Islet of Langerhans (tissue), 1 donor: ENCODE measurements at regions not wholly inside any gene's neighbourhood (a gene's known extent, or its start where the extent isn't known, plus 50 kb on each side); places are given as distances from the start of the nearest gene placed in this dataset.

Source experiments
- FAIRE-seq: peaks from one replicate; lab custom pipeline; 2011; peaks lifted over from hg19 to GRCh38; lab: Jason Lieb, UNC

GRCh38 chr17:68812876-68813584 is 142.2 kb downstream of the ABCA8 start:
- no peak for FAIRE-seq

- FAIRE-seq: no peak
Observed at GRCh38 chr17:68809148-68809547, 146.0 kb downstream of the ABCA8 start.

- no peak for FAIRE-seq
Observed at GRCh38 chr17:68807998-68808772, 147.0 kb downstream of the ABCA8 start.

GRCh38 chr17:68805609-68806008 is 149.6 kb downstream of the ABCA8 start:
- FAIRE-seq: no peak

- no peak for FAIRE-seq
Observed at GRCh38 chr17:68804777-68805520, 150.2 kb downstream of the ABCA8 start.

- FAIRE-seq: no peak
Observed at GRCh38 chr17:68803164-68803929, 151.8 kb downstream of the ABCA8 start.

- no peak for FAIRE-seq
Observed at GRCh38 chr17:68801335-68802247, 153.6 kb downstream of the ABCA8 start.

GRCh38 chr17:68800751-68801150 is 154.4 kb downstream of the ABCA8 start:
- no peak for FAIRE-seq

GRCh38 chr17:68794636-68795434 is 160.4 kb downstream of the ABCA8 start:
- no peak for FAIRE-seq

- FAIRE-seq: no peak
Observed at GRCh38 chr17:68792873-68793272, 162.3 kb downstream of the ABCA8 start.

GRCh38 chr17:68792042-68792685 is 163.0 kb downstream of the ABCA8 start:
- no peak for FAIRE-seq

- FAIRE-seq: no peak
Observed at GRCh38 chr17:68790931-68791330, 164.3 kb downstream of the ABCA8 start.

GRCh38 chr17:68790492-68790891 is 164.7 kb downstream of the ABCA8 start:
- FAIRE-seq: no peak

GRCh38 chr17:68789203-68789962 is 165.8 kb downstream of the ABCA8 start:
- FAIRE-seq: no peak

GRCh38 chr17:68785565-68786486 is 169.4 kb downstream of the ABCA8 start:
- no peak for FAIRE-seq

GRCh38 chr17:68784431-68784830 is 170.8 kb downstream of the ABCA8 start:
- no peak for FAIRE-seq

GRCh38 chr17:68783861-68784260 is 171.3 kb downstream of the ABCA8 start:
- FAIRE-seq: no peak

GRCh38 chr17:68782789-68783188 is 172.4 kb downstream of the ABCA8 start:
- FAIRE-seq: no peak
